HepG2 (cell line): ENCODE measurements at regions not wholly inside any gene's neighbourhood (a gene's known extent, or its start where the extent isn't known, plus 50 kb on each side); places are given as distances from the start of the nearest gene placed in this dataset.

Experiments
- ATAC-seq: fragments of 200-7000 bp; cut with Tn5 transposase; 3 replicates; pipeline ENCODE4 v1.9.1; 2020; ENCODE audit warnings: mild to moderate bottlenecking, moderate library complexity
- BruUV-seq: library from RNA; stranded (reverse); fragments of 400-500 nt; replicated peaks from 2 replicates; lab custom pipeline; 2021; lab: Mats Ljungman, UMichigan
- CTCF ChIA-PET: fragments of 300-600 bp; formaldehyde crosslinking; extraction: SDS; loops from one replicate; lab custom pipeline; 2021; ENCODE audit warnings: low total read pairs, inconsistent platforms, low intra/inter-chr PET ratio; lab: Yijun Ruan, JAX
- POLR2A ChIA-PET: fragments of 350-600 bp; sonication (Branson Sonifier 250); formaldehyde crosslinking; loops from one replicate; lab custom pipeline; 2020; ENCODE audit warnings: antibody characterized with exemption, inconsistent platforms; lab: Yijun Ruan, JAX
- DNase-seq: peaks from one replicate; pipeline ENCODE4 v3.0.0-alpha.2; 2015; ENCODE audit warnings: low spot score
- FAIRE-seq: peaks from 3 replicates; lab custom pipeline; 2011; peaks lifted over from hg19 to GRCh38; lab: Jason Lieb, UNC
- H2AFZ ChIP-seq: one replicate; pipeline ENCODE4 v1.6.1; 2011; ENCODE audit warnings: low read length, inconsistent platforms
- H3K27ac ChIP-seq: fragments of 300-600 bp; 3 replicates; pipeline ENCODE4 v1.8.0; 2011; ENCODE audit warnings: mixed run types, mild to moderate bottlenecking, mixed read lengths, low read length, inconsistent platforms; ENCODE audit not compliant: insufficient read depth; ENCODE audit errors: extremely low read length
- H3K27me3 ChIP-seq, 2 experiments: fragments of 200-600 bp in 1 of 2; 2 replicates in 1 of 2; 3 replicates in 1 of 2; pipeline versions ENCODE4 v1.6.0 to v1.8.0; 2011; ENCODE audit warnings: low read length in 2 of 2, mild to moderate bottlenecking in 2 of 2, moderate library complexity in 2 of 2, inconsistent platforms in 1 of 2; ENCODE audit not compliant: insufficient read depth in 2 of 2, control insufficient read depth in 1 of 2
- H3K36me3 ChIP-seq, 2 experiments: fragments of 200-600 bp in 1 of 2; replicated peaks in 1 of 2; 2 replicates in 1 of 2; 3 replicates in 1 of 2; pipeline versions ENCODE4 v1.5.1 to v1.8.0; 2011; ENCODE audit warnings: low read length in 2 of 2, inconsistent platforms in 1 of 2; ENCODE audit not compliant: insufficient read depth in 2 of 2, control insufficient read depth in 1 of 2
- H3K4me1 ChIP-seq: 2 replicates; pipeline ENCODE4 v1.5.1; 2012; ENCODE audit warnings: low read length, inconsistent platforms; ENCODE audit not compliant: insufficient read depth
- H3K4me2 ChIP-seq: 2 replicates; pipeline ENCODE4 v1.6.0; 2011; ENCODE audit warnings: low read depth, low read length, inconsistent platforms
- H3K4me3 ChIP-seq, 3 experiments: fragments of 200-600 bp in 1 of 3; sonication (generic), shearing (Covaris generic) in 1 of 3; replicated peaks in 1 of 3; 2 replicates each; pipeline ENCODE4 v1.5.1; 2011 to 2016; ENCODE audit warnings: low read length in 3 of 3, inconsistent platforms in 2 of 3, low read depth in 2 of 3, mild to moderate bottlenecking in 2 of 3, control low read depth in 1 of 3, mixed read lengths in 1 of 3; ENCODE audit not compliant: insufficient read depth in 1 of 3
- H3K79me2 ChIP-seq: one replicate; pipeline ENCODE4 v1.6.1; 2011; ENCODE audit warnings: low read length, inconsistent platforms; ENCODE audit not compliant: insufficient read depth
- H3K9ac ChIP-seq: 2 replicates; pipeline ENCODE4 v1.6.0; 2011; ENCODE audit warnings: mild to moderate bottlenecking, low read depth, low read length, inconsistent platforms; ENCODE audit not compliant: insufficient read depth
- H3K9me3 ChIP-seq: 2 replicates; pipeline ENCODE4 v1.5.1; 2012; ENCODE audit warnings: mild to moderate bottlenecking, low read length
- H4K20me1 ChIP-seq: 2 replicates; pipeline ENCODE4 v1.6.0; 2011; ENCODE audit warnings: inconsistent platforms, mild to moderate bottlenecking, low read length, moderate library complexity; ENCODE audit not compliant: insufficient read depth
- AKAP8 ChIP-seq: sonication (generic); formaldehyde crosslinking; IDR thresholded peaks from 2 replicates; pipeline ENCODE4 v1.5.1; 2020; ENCODE audit warnings: mild to moderate bottlenecking, missing genetic modification reagents
- CREM ChIP-seq, 2 experiments: sonication (generic) in 1 of 2; formaldehyde crosslinking in 1 of 2; IDR thresholded peaks; 2 replicates each; pipeline versions ENCODE4 v1.4.0 to v1.6.1; 2016 to 2020; ENCODE audit warnings: antibody characterized with exemption in 1 of 2, mild to moderate bottlenecking in 1 of 2, missing genetic modification reagents in 1 of 2
- HIVEP1 ChIP-seq: sonication (generic); formaldehyde crosslinking; IDR thresholded peaks from 2 replicates; pipeline ENCODE4 v1.4.0; 2020; ENCODE audit warnings: mild to moderate bottlenecking, missing genetic modification reagents
- MBNL3 ChIP-seq: fragments of 250-450 bp; sonication (Bioruptor Pico); conservative IDR thresholded peaks from 2 replicates; pipeline ENCODE4 v1.8.0; 2022; ENCODE audit warnings: mild to moderate bottlenecking, inconsistent platforms
- REL ChIP-seq: sonication (generic); formaldehyde crosslinking; conservative IDR thresholded peaks from 2 replicates; pipeline ENCODE4 v1.8.0; 2022; ENCODE audit warnings: mild to moderate bottlenecking, missing genetic modification reagents, moderate library complexity
- TBP ChIP-seq: sonication (generic); formaldehyde crosslinking; IDR thresholded peaks from 2 replicates; pipeline ENCODE4 v1.5.0; 2020; ENCODE audit warnings: missing genetic modification reagents
- WIZ ChIP-seq: sonication (generic); formaldehyde crosslinking; IDR thresholded peaks from 2 replicates; pipeline ENCODE4 v1.5.1; 2020; ENCODE audit warnings: mild to moderate bottlenecking, missing genetic modification reagents
- ZFP82 ChIP-seq: sonication (generic); formaldehyde crosslinking; IDR thresholded peaks from 2 replicates; pipeline ENCODE4 v1.5.1; 2020; ENCODE audit warnings: mild to moderate bottlenecking, missing genetic modification reagents, borderline replicate concordance
- ZNF256 ChIP-seq: sonication (generic); formaldehyde crosslinking; conservative IDR thresholded peaks from 2 replicates; pipeline ENCODE4 v1.4.0; 2020; ENCODE audit warnings: missing genetic modification reagents
- ZNF782 ChIP-seq: sonication (generic); formaldehyde crosslinking; IDR thresholded peaks from 2 replicates; pipeline ENCODE4 v1.4.0; 2020; ENCODE audit warnings: missing genetic modification reagents, mild to moderate bottlenecking, borderline replicate concordance
- ZSCAN25 ChIP-seq: sonication (generic); formaldehyde crosslinking; IDR thresholded peaks from 2 replicates; pipeline ENCODE4 v1.8.0; 2022; ENCODE audit warnings: mild to moderate bottlenecking, missing genetic modification reagents
- ZSCAN29 ChIP-seq: sonication (generic); formaldehyde crosslinking; conservative IDR thresholded peaks from 2 replicates; pipeline ENCODE4 v1.4.0; 2020; ENCODE audit warnings: mild to moderate bottlenecking, missing genetic modification reagents
- WGBS: methylation state at CpG from one replicate; pipeline ENCODE4 v1.1.6; 2017; ENCODE audit warnings: low lambda C conversion rate; 5-methylcytosine and 5-hydroxymethylcytosine counted together
- in situ Hi-C: cut with HindIII; loops from 2 replicates; pipeline ENCODE4 v1.10.0; 2017; ENCODE audit warnings: low pct_unique_long_range_greater_than_20kb; ENCODE audit not compliant: extremely low pct_ligation_motif_present
- intact Hi-C: fragments of 100-400 bp; cut with micrococcal nuclease; formaldehyde crosslinking; loops from one replicate; pipeline ENCODE4 v1.10.0; 2022; ENCODE audit not compliant: unreplicated experiment
- TF ChIP-seq, protein P1 (sequence below): sonication (generic); formaldehyde crosslinking; IDR thresholded peaks from 2 replicates; pipeline ENCODE4 v1.8.1; 2023; ENCODE audit warnings: mild to moderate bottlenecking, missing genetic modification reagents
- TF ChIP-seq, protein P2 (sequence below): sonication (generic); formaldehyde crosslinking; IDR thresholded peaks from 2 replicates; pipeline ENCODE4 v1.5.1; 2020; ENCODE audit warnings: missing genetic modification reagents, mild to moderate bottlenecking, borderline replicate concordance

DNA sequence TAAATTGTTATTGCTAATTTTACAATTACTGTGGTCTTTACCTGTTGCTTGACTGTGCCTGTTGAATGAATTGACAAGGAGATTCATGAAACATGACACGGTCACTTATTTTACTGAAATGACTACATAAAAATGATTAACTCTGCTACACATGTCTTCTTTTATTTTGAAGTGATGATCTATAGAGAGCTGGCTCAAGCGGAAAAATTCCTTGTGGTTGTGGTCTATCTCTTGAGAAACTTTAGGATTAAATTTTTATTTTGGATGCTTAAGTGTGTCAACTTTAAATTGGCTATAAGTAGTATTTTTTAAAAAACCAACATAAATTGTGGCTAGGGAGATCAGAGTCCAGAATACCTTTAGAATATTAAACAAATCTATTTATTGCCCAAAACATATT lies 131.8 kb upstream of the PITX2 start:
- no peak overlapping the region for H2AFZ ChIP-seq
- no peaks in the 10 kb centered on the region; a peak in 1 of 5 replicates for H3K27me3 ChIP-seq
- in situ Hi-C loops = no loop called here
- DNase-seq (no peak), FAIRE-seq (no peak), ATAC-seq (no peak)
- TF ChIP-seq AKAP8 (no peak), ZNF782 (no peak)
- H3K9ac ChIP-seq = no peak overlapping the region
- ChIA-PET POLR2A (no interaction called here), CTCF (no interaction called here)
- H3K4me2 ChIP-seq = no peak overlapping the region
- no peaks in the 10 kb centered on the region for H3K79me2 ChIP-seq
- intact Hi-C loops = no loop called here
- H3K36me3 ChIP-seq = no peaks in the 10 kb centered on the region
- no peak overlapping the region for H3K4me3 ChIP-seq
- no peak overlapping the region for H3K27ac ChIP-seq
- BruUV-seq = no TSS peak
- 6% methylated on average over 2 of the region's 2 CpGs for whole genome bisulfite sequencing
- no peaks in the 10 kb centered on the region for H3K4me1 ChIP-seq
- H4K20me1 ChIP-seq = no peaks in the 10 kb centered on the region
- no peaks in the 10 kb centered on the region for H3K9me3 ChIP-seq

GRCh38 chr4:110769578-110769977 lies 146.7 kb upstream of the PITX2 start:
- Histone ChIP-seq H3K4me2 (no peak overlapping the region), H2AFZ (no peak overlapping the region), H3K9ac (no peak overlapping the region), H3K27ac (no peak overlapping the region), H3K4me3 (no peak overlapping the region), H3K79me2 (no peaks in the 10 kb centered on the region), H3K36me3 (no peaks in the 10 kb centered on the region), H3K9me3 (no peaks in the 10 kb centered on the region), H3K4me1 (no peaks in the 10 kb centered on the region), H3K27me3 (no peaks in the 10 kb centered on the region; a peak in 1 of 5 replicates), H4K20me1 (no peaks in the 10 kb centered on the region)
- DNase-seq (no peak), FAIRE-seq (no peak), ATAC-seq (no peak)
- CTCF ChIA-PET = no interaction called here
- intact Hi-C loops = no loop called here
- POLR2A ChIA-PET = no interaction called here
- BruUV-seq = no TSS peak
- TF ChIP-seq TBP = no peak
- no peak for TF ChIP-seq CREM (IDR thresholded peaks at IDR 0.05)
- no peak for TF ChIP-seq CREM (CRISPR knock-in tag; IDR thresholded peaks at IDR 0.05)
- no peak for TF ChIP-seq ZFP82
- TF ChIP-seq REL (CRISPR knock-in tag) = no peak
- TF ChIP-seq, protein P1, sequence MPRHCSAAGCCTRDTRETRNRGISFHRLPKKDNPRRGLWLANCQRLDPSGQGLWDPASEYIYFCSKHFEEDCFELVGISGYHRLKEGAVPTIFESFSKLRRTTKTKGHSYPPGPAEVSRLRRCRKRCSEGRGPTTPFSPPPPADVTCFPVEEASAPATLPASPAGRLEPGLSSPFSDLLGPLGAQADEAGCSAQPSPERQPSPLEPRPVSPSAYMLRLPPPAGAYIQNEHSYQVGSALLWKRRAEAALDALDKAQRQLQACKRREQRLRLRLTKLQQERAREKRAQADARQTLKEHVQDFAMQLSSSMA (CRISPR knock-in tag) = no peak
- TF ChIP-seq MBNL3 (CRISPR knock-in tag) = no peak
- TF ChIP-seq, protein P2, sequence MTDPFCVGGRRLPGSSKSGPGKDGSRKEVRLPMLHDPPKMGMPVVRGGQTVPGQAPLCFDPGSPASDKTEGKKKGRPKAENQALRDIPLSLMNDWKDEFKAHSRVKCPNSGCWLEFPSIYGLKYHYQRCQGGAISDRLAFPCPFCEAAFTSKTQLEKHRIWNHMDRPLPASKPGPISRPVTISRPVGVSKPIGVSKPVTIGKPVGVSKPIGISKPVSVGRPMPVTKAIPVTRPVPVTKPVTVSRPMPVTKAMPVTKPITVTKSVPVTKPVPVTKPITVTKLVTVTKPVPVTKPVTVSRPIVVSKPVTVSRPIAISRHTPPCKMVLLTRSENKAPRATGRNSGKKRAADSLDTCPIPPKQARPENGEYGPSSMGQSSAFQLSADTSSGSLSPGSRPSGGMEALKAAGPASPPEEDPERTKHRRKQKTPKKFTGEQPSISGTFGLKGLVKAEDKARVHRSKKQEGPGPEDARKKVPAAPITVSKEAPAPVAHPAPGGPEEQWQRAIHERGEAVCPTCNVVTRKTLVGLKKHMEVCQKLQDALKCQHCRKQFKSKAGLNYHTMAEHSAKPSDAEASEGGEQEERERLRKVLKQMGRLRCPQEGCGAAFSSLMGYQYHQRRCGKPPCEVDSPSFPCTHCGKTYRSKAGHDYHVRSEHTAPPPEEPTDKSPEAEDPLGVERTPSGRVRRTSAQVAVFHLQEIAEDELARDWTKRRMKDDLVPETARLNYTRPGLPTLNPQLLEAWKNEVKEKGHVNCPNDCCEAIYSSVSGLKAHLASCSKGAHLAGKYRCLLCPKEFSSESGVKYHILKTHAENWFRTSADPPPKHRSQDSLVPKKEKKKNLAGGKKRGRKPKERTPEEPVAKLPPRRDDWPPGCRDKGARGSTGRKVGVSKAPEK = no peak
- TF ChIP-seq ZSCAN25 (CRISPR knock-in tag) = no peak
- TF ChIP-seq ZSCAN29 = no peak
- TF ChIP-seq WIZ (CRISPR knock-in tag) = no peak
- no peak for TF ChIP-seq HIVEP1 (CRISPR knock-in tag)
- TF ChIP-seq ZNF256 (CRISPR knock-in tag) = no peak
- in situ Hi-C loops = no loop called here
- WGBS = 0% methylated on average over 2 of the region's 2 CpGs
